Fibroblast of pulmonary artery (primary cell): ENCODE measurements at regions not wholly inside any gene's neighbourhood (a gene's known extent, or its start where the extent isn't known, plus 50 kb on each side); places are given as distances from the start of the nearest gene placed in this dataset.

Experiments used
- DNase-seq: peaks from one replicate; pipeline ENCODE4 v3.0.0-alpha.2; 2010; ENCODE audit warnings: low read depth
- H3K4me3 ChIP-seq: replicated peaks from 2 replicates; pipeline ENCODE4 v1.5.1; 2011; ENCODE audit warnings: low read depth, mild to moderate bottlenecking, control low read depth, low read length, moderate library complexity
- TF ChIP-seq, protein P1 (sequence below): IDR thresholded peaks from 2 replicates; pipeline ENCODE4 v1.5.1; 2011; ENCODE audit warnings: mild to moderate bottlenecking, control low read depth, low read length, inconsistent platforms; ENCODE audit errors: missing control alignments

GRCh38 chr2:193523662-193524061, 1328.9 kb upstream of the TMEFF2 start:
- H3K4me3 ChIP-seq: no peak overlapping the region
- no peak for DNase-seq
- TF ChIP-seq, protein P1, sequence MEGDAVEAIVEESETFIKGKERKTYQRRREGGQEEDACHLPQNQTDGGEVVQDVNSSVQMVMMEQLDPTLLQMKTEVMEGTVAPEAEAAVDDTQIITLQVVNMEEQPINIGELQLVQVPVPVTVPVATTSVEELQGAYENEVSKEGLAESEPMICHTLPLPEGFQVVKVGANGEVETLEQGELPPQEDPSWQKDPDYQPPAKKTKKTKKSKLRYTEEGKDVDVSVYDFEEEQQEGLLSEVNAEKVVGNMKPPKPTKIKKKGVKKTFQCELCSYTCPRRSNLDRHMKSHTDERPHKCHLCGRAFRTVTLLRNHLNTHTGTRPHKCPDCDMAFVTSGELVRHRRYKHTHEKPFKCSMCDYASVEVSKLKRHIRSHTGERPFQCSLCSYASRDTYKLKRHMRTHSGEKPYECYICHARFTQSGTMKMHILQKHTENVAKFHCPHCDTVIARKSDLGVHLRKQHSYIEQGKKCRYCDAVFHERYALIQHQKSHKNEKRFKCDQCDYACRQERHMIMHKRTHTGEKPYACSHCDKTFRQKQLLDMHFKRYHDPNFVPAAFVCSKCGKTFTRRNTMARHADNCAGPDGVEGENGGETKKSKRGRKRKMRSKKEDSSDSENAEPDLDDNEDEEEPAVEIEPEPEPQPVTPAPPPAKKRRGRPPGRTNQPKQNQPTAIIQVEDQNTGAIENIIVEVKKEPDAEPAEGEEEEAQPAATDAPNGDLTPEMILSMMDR: no peak

DNA sequence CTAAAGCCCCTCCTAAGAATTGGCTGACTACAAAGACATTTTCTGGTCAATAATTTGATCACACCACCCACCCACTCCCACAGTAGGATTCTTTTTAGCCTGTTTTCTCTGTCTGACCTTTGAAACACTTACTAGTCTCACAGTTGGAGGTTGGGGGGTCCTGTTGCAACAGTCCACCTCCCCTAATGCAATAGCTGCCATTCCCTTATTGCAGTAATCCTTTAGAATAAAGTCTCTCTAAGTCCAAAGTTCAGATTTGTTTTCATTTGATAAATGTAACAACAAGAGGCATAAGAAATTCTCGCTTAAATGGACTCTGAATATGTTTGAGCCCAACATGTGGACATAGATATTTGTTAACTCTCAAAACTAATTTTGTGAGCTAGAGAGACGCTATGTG, 1326.8 kb upstream of the TMEFF2 start:
- no peak for DNase-seq
- H3K4me3 ChIP-seq: no peak overlapping the region
- TF ChIP-seq, protein P1: no peak

- TF ChIP-seq, protein P1: no peak
- no peak for DNase-seq
- no peak overlapping the region for H3K4me3 ChIP-seq
Observed at GRCh38 chr2:193520709-193521458, 1326.2 kb upstream of the TMEFF2 start.

GRCh38 chr2:193518041-193518817, 1323.5 kb upstream of the TMEFF2 start:
- no peak overlapping the region for H3K4me3 ChIP-seq
- TF ChIP-seq, protein P1: no peak
- peak; percentile 54 for DNase-seq

DNA sequence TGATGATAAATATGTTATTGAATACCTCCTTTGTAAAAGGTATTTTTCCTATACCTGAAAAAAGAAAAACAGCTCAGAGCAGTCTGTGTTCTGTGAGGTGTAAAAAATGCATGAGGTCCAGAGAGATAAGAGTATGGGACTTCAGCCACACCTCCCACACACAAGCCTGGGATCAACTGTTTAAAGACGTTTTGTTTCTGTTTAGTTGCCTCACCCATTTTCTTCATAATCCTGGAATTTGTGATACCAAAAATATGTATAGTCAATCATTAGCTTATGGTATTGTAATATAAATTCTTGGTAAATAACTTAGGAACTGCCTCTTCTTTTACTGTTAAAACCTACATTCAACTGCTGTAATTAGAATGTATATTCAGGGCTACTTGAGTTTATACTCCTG, 1322.9 kb upstream of the TMEFF2 start:
- TF ChIP-seq, protein P1: no peak
- no peak overlapping the region for H3K4me3 ChIP-seq
- peak; percentile 29 for DNase-seq

GRCh38 chr2:193506035-193506434, 1311.3 kb upstream of the TMEFF2 start:
- TF ChIP-seq, protein P1: no peak
- H3K4me3 ChIP-seq: no peak overlapping the region
- no peak for DNase-seq

DNA sequence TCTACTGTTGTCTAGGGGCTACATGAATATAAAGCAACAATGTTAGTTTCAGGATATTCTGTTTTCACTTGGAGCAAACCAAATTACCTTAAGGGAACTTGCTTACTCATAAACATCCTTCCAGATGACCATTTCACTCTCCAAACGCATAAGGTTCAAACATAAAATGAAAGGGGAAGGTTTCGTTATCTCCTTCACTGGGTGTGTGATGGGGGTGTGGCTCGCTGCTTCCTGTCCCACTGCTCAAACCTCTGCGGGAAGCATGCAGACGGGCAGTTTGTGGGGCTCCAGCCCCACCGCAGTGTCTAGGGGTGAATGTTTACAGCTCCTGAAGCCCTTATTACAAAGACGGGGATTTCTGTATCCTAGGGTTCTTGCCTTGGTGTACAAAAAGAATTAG, 1310.9 kb upstream of the TMEFF2 start:
- H3K4me3 ChIP-seq: no peak overlapping the region
- TF ChIP-seq, protein P1: no peak
- no peak for DNase-seq
